ENCODE measurements at regions not wholly inside any gene's neighbourhood (a gene's known extent, or its start where the extent isn't known, plus 50 kb on each side); places are given as distances from the start of the nearest gene placed in this dataset.

DNA sequence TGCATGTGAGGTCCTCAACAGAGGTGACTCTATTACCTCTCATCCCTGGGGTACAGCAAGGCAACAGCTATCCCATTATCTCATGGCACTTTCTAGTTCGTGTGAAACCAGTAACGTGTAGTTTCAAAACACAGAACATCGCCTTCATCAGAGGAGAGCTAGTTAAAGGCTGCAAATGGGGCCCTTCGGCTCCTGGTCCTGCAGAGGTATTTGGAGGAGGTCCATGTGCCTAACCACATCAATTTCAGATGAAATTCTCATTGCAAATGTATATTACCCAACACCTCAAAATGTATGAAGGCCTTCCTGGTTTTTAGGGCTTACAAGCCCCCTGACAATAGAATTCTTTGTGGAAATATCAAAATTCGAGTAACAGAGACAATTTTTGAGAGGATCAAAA lies 95.7 kb upstream of the PSMD7 start:
- TF ChIP-seq ARNT (IDR thresholded peaks at IDR 0.05): no peak
- TF ChIP-seq HDGF (IDR thresholded peaks at IDR 0.05; ENCODE audit: borderline replicate concordance): no peak
- no peak for TF ChIP-seq ELF4 (IDR thresholded peaks at IDR 0.05)
- no peak for TF ChIP-seq SP1 (IDR thresholded peaks at IDR 0.05)
- no peak for TF ChIP-seq L3MBTL2 (conservative IDR thresholded peaks at IDR 0.05)
- no peak for TF ChIP-seq NFRKB (IDR thresholded peaks at IDR 0.05)
- ChIA-PET POLR2A (no interaction called here), CTCF (no interaction called here)
- DNase-seq (ENCODE audit: extremely low spot score): no peak

DNA sequence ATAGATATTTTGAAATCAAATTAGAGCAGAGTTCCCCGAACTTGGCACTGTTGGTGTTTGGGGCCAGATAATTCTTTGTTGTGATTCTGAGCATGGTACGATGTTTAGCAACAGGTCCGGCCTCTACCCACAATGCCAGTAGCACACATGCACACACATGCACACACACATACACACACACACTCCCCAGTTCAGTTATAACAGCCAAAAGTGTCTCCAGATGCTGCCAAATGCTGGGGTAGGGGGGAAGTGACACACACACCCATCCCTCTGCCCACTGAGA lies 96.8 kb upstream of the PSMD7 start:
- TF ChIP-seq FOXM1 (IDR thresholded peaks at IDR 0.05; ENCODE audit: borderline replicate concordance) (no peak), CTBP1 (IDR thresholded peaks at IDR 0.05; ENCODE audit: borderline replicate concordance) (no peak), TARDBP (IDR thresholded peaks at IDR 0.05) (no peak), SUZ12 (IDR thresholded peaks at IDR 0.05) (no peak), ZNF384 (IDR thresholded peaks at IDR 0.05) (no peak), FOXA1 (IDR thresholded peaks at IDR 0.05) (no peak), ARNT (IDR thresholded peaks at IDR 0.05) (no peak), SP1 (IDR thresholded peaks at IDR 0.05) (no peak)
- CTCF ChIA-PET: no interaction called here
- POLR2A ChIA-PET: no interaction called here
- DNase-seq (ENCODE audit: extremely low spot score): no peak

DNA sequence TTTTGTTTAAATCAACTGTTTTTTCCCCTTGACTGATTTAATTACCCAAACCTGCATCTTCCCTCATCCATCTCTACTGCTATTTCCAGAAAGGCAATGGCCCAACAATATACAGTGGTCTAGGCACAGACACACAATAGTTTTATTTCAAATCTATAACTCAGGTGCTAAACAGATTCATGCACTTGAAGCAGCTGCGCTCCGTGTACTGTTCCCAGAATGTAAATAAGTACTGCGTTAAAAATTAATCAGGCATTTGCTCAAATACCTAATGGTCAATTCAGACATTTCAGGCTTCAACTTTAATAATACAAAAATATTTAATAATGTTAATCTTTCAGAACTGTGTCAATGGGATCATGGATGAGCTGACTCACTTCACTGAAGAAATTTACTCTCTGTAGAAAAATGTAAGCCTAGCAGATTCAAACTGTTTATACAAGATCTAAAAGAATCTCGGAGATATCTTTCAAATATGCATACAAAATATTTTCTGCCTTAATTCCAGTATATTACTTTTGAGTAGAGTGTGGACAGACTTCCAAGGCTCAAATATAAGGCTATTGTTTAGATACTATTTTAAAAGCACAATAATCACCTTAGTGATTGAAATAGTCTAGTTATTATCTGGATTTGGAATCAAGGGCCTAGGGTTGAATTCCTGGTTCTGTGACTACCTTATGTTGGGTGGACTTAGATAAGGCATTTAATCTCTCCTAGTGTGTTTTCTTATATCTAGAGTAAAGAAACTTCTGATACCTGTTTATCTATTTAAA lies 97.4 kb upstream of the PSMD7 start:
- no peak for DNase-seq (ENCODE audit: extremely low spot score)
- ChIA-PET CTCF (no interaction called here), POLR2A (no interaction called here)
- TF ChIP-seq SUZ12 (IDR thresholded peaks at IDR 0.05) (no peak), FOXK2 (IDR thresholded peaks at IDR 0.05) (no peak), TARDBP (IDR thresholded peaks at IDR 0.05) (no peak), LEF1 (IDR thresholded peaks at IDR 0.05; ENCODE audit: borderline replicate concordance) (no peak), BHLHE40 (IDR thresholded peaks at IDR 0.05; ENCODE audit: borderline replicate concordance) (no peak), ZNF384 (IDR thresholded peaks at IDR 0.05) (no peak), CTBP1 (IDR thresholded peaks at IDR 0.05; ENCODE audit: borderline replicate concordance) (no peak), ELF4 (IDR thresholded peaks at IDR 0.05) (no peak), NFRKB (IDR thresholded peaks at IDR 0.05) (no peak), L3MBTL2 (conservative IDR thresholded peaks at IDR 0.05) (no peak), FOXM1 (IDR thresholded peaks at IDR 0.05; ENCODE audit: borderline replicate concordance) (no peak), FOXA1 (IDR thresholded peaks at IDR 0.05) (no peak), SP1 (IDR thresholded peaks at IDR 0.05) (no peak), HDGF (IDR thresholded peaks at IDR 0.05; ENCODE audit: borderline replicate concordance) (no peak), ARNT (IDR thresholded peaks at IDR 0.05) (no peak)
- TF ChIP-seq, protein P1, sequence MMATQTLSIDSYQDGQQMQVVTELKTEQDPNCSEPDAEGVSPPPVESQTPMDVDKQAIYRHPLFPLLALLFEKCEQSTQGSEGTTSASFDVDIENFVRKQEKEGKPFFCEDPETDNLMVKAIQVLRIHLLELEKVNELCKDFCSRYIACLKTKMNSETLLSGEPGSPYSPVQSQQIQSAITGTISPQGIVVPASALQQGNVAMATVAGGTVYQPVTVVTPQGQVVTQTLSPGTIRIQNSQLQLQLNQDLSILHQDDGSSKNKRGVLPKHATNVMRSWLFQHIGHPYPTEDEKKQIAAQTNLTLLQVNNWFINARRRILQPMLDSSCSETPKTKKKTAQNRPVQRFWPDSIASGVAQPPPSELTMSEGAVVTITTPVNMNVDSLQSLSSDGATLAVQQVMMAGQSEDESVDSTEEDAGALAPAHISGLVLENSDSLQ (IDR thresholded peaks at IDR 0.05): no peak

DNA sequence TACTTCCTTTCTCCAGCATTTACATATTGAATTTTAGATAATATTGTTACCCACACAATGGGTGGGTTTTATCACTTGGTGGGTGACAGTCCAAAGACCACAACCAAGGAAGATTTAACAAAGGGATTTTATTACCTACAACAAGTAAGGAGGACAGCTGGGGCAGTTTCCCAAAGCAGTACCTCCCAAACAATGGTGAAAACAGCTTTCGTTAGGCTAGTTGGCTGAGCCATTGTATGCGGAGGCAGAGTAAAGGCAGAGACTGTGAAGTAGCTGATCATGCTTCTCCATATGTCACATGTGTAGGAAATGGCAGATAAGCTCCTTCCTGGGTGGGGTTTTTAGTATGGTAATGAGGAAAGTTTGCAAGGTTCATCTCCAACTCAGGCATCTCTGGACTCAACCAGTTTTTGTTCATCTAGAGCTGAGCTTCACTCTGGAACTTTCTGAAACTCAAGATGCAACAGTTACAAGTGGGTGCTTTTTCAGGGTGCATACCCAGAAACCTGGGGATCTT lies 104.3 kb upstream of the PSMD7 start:
- CTCF ChIA-PET: no interaction called here
- no peak for DNase-seq (ENCODE audit: extremely low spot score)
- TF ChIP-seq FOXM1 (IDR thresholded peaks at IDR 0.05; ENCODE audit: borderline replicate concordance): no peak
- no peak for TF ChIP-seq CTBP1 (IDR thresholded peaks at IDR 0.05; ENCODE audit: borderline replicate concordance)
- no peak for TF ChIP-seq FOXA1 (IDR thresholded peaks at IDR 0.05)
- no peak for TF ChIP-seq ELF4 (IDR thresholded peaks at IDR 0.05)
- TF ChIP-seq LEF1 (IDR thresholded peaks at IDR 0.05; ENCODE audit: borderline replicate concordance): no peak
- TF ChIP-seq TARDBP (IDR thresholded peaks at IDR 0.05): no peak
- no peak for TF ChIP-seq BHLHE40 (IDR thresholded peaks at IDR 0.05; ENCODE audit: borderline replicate concordance)
- no peak for TF ChIP-seq ZNF384 (IDR thresholded peaks at IDR 0.05)
- TF ChIP-seq, protein P1 (IDR thresholded peaks at IDR 0.05): no peak
- TF ChIP-seq SP1 (IDR thresholded peaks at IDR 0.05): no peak
- no peak for TF ChIP-seq NFRKB (IDR thresholded peaks at IDR 0.05)
- TF ChIP-seq FOXK2 (IDR thresholded peaks at IDR 0.05): no peak
- TF ChIP-seq SUZ12 (IDR thresholded peaks at IDR 0.05): no peak
- no peak for TF ChIP-seq HDGF (IDR thresholded peaks at IDR 0.05; ENCODE audit: borderline replicate concordance)
- TF ChIP-seq ARNT (IDR thresholded peaks at IDR 0.05): no peak
- no peak for TF ChIP-seq L3MBTL2 (conservative IDR thresholded peaks at IDR 0.05)
- POLR2A ChIA-PET: no interaction called here

DNA sequence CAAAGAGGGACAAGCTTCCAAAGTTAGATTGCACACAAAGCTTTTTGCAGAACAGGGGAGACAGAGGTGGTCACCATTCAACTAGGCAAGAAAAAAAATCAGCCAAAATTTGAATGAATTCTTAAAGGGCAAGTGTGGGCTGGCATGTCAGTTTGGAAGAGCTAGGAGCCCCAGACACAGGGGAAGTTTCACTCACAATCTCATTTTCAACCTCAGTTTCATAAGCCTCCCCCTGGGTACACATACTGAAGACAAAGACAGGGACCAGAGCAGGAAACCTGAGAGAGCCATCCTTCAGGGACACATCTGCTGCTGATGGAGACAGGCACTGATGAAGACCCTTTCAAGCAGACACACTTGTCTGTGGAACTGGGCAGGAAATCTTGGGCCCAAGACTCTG lies 106.3 kb upstream of the PSMD7 start:
- CTCF ChIA-PET: no interaction called here

More for the DNA sequence above, 106.3 kb upstream of the PSMD7 start:
- no peak for TF ChIP-seq L3MBTL2 (conservative IDR thresholded peaks at IDR 0.05)
- no peak for TF ChIP-seq TARDBP (IDR thresholded peaks at IDR 0.05)
- TF ChIP-seq SUZ12 (IDR thresholded peaks at IDR 0.05): no peak
- TF ChIP-seq NFRKB (IDR thresholded peaks at IDR 0.05): no peak
- no peak for TF ChIP-seq ELF4 (IDR thresholded peaks at IDR 0.05)
- TF ChIP-seq FOXA1 (IDR thresholded peaks at IDR 0.05): no peak
- TF ChIP-seq FOXM1 (IDR thresholded peaks at IDR 0.05; ENCODE audit: borderline replicate concordance): no peak
- TF ChIP-seq LEF1 (IDR thresholded peaks at IDR 0.05; ENCODE audit: borderline replicate concordance): no peak
- TF ChIP-seq BHLHE40 (IDR thresholded peaks at IDR 0.05; ENCODE audit: borderline replicate concordance): no peak
- TF ChIP-seq, protein P1 (IDR thresholded peaks at IDR 0.05): no peak
- TF ChIP-seq ARNT (IDR thresholded peaks at IDR 0.05): no peak
- TF ChIP-seq HDGF (IDR thresholded peaks at IDR 0.05; ENCODE audit: borderline replicate concordance): no peak
- TF ChIP-seq SP1 (IDR thresholded peaks at IDR 0.05): no peak
- no peak for TF ChIP-seq ZNF384 (IDR thresholded peaks at IDR 0.05)
- no peak for TF ChIP-seq CTBP1 (IDR thresholded peaks at IDR 0.05; ENCODE audit: borderline replicate concordance)
- DNase-seq (ENCODE audit: extremely low spot score): no peak
- POLR2A ChIA-PET: no interaction called here

All from HEK293T (cell line).